ENCODE measurements at regions not wholly inside any gene's neighbourhood (a gene's known extent, or its start where the extent isn't known, plus 50 kb on each side); places are given as distances from the start of the nearest gene placed in this dataset.

DNA sequence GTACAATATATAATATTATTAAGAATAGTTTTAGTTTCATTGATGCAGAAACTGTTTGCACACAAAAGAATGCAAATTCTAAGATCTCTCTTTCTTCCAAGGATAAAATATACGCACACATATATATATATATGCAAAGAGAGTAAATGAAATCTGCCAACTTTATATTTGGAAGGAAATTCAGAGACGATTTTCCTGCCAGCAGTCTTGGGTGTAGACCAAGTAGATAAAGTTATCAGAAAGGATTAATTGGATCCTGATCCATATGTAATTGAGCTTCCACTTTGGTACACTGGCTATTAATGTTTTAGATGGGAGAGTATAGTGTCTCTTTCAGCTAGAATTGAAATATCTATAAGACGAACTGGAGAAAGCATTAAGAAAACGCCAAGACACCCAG is 295.4 kb upstream of the IL12A start:
- no peak for DNase-seq (ENCODE audit: low spot score)
- TF ChIP-seq POLR2AphosphoS5 (IDR thresholded peaks at IDR 0.05) (no peak), POLR2A (IDR thresholded peaks at IDR 0.05) (no peak)
- TF ChIP-seq, protein P1, sequence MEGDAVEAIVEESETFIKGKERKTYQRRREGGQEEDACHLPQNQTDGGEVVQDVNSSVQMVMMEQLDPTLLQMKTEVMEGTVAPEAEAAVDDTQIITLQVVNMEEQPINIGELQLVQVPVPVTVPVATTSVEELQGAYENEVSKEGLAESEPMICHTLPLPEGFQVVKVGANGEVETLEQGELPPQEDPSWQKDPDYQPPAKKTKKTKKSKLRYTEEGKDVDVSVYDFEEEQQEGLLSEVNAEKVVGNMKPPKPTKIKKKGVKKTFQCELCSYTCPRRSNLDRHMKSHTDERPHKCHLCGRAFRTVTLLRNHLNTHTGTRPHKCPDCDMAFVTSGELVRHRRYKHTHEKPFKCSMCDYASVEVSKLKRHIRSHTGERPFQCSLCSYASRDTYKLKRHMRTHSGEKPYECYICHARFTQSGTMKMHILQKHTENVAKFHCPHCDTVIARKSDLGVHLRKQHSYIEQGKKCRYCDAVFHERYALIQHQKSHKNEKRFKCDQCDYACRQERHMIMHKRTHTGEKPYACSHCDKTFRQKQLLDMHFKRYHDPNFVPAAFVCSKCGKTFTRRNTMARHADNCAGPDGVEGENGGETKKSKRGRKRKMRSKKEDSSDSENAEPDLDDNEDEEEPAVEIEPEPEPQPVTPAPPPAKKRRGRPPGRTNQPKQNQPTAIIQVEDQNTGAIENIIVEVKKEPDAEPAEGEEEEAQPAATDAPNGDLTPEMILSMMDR (IDR thresholded peaks at IDR 0.05): no peak
- Histone ChIP-seq H3K36me3 (no peaks in the 10 kb centered on the region), H3K9me3 (no peaks in the 10 kb centered on the region), H3K27me3 (replicated peaks; ENCODE audit: insufficient read depth) (no peaks in the 10 kb centered on the region), H3K27ac (no peak overlapping the region), H3K4me3 (no peak overlapping the region), H3K4me1 (replicated peaks) (no peaks in the 10 kb centered on the region)
- 76% methylated on average over 4 of the region's 4 CpGs for WGBS
- intact Hi-C loops (cut with DNase I): no loop called here

DNA sequence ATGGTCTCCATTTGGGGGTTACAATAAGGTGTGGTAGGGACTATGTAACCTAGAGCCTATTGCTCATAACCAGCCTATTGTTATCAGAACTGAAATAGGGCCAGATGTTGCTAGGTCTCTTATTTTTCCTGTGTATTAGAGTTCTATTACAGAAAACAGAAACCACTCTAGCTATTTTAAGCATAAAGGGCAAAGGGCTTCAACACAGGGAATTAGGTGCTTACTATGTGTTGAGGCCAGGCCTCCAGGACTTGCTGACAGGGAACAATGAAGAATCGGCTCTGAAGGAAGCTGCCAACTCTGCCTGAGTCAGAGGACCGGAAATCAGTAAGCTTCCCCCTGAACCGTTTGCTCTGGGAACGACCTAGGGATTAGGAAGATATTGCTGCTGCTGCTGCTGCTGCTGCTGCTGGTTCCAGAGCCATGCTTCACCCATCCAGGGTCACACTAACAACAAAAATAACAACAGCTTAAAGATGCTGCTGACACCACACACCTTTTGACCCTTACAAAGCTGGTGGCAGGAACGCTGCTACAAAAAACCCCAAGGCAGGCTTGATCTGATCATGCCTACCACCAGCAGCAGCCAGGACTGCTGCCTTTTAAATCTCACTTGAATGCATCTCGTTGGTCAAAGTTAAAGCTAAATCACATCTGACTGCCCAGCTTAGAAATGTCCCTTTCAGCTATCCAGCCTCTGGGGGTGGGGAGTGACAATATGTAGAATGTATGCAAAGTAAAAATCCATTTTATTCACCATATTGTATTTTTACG is 276.9 kb upstream of the IL12A start:
- WGBS: 58% methylated on average over 7 of the region's 7 CpGs
- H3K27ac ChIP-seq: no peak overlapping the region
- H3K36me3 ChIP-seq: no peaks in the 10 kb centered on the region
- H3K4me1 ChIP-seq (replicated peaks): no peaks in the 10 kb centered on the region
- H3K9me3 ChIP-seq: no peaks in the 10 kb centered on the region
- no peak for TF ChIP-seq POLR2A (IDR thresholded peaks at IDR 0.05)
- TF ChIP-seq POLR2AphosphoS5 (IDR thresholded peaks at IDR 0.05): no peak
- TF ChIP-seq, protein P1 (IDR thresholded peaks at IDR 0.05): no peak
- no peaks in the 10 kb centered on the region for H3K27me3 ChIP-seq (replicated peaks; ENCODE audit: insufficient read depth)
- DNase-seq (ENCODE audit: low spot score): no peak
- H3K4me3 ChIP-seq: no peak overlapping the region
- intact Hi-C loops (cut with DNase I): no loop called here

DNA sequence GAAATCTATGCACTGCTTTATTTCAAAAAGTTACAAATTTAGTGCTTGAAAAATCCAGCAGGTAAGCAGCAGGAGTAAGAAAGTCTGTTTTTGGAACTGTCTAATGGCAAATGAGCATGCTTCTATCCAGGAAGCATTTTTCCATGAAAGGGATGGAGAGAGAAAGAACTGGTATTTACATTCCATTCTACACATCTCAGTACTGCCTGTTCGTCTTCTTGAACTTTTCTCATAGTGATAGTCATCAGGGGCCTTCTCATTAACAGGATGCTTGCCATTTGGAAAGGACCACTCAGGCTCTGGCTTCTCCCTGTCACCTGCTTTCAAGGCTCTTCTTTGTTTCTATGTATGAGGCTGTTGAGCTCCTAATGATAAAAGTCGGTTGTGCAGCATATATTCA is 267.3 kb upstream of the IL12A start:
- intact Hi-C loops (cut with DNase I): no loop called here
- 58% methylated on average over 2 of the region's 2 CpGs for WGBS
- Histone ChIP-seq H3K27me3 (replicated peaks; ENCODE audit: insufficient read depth) (no peaks in the 10 kb centered on the region), H3K4me3 (no peak overlapping the region), H3K36me3 (no peaks in the 10 kb centered on the region), H3K4me1 (replicated peaks) (no peaks in the 10 kb centered on the region), H3K9me3 (no peaks in the 10 kb centered on the region), H3K27ac (no peak overlapping the region)
- TF ChIP-seq, protein P1 (IDR thresholded peaks at IDR 0.05): no peak
- TF ChIP-seq POLR2A (IDR thresholded peaks at IDR 0.05) (no peak), POLR2AphosphoS5 (IDR thresholded peaks at IDR 0.05) (no peak)
- DNase-seq (ENCODE audit: low spot score): no peak

DNA sequence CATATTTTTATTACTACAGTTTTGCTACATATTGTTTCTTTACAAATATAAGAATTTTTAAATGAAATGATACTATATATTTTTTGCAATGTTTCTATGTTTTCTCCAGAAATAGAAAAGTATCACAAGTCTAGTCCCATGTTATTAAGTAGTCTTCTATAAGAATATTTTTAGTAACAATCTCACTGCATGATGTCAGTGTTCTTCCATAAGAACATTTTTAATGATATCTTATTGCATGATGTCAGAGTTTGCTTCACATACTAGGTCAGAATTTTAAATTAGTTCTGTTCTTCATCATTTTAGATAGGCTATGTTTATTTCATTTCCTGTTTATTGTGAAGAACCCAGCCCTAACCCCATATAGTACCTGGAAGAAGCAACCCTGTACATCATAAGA is 265.3 kb upstream of the IL12A start:
- H3K27ac ChIP-seq: no peak overlapping the region
- no peaks in the 10 kb centered on the region for H3K4me1 ChIP-seq (replicated peaks)
- no peaks in the 10 kb centered on the region for H3K9me3 ChIP-seq
- no peak overlapping the region for H3K4me3 ChIP-seq
- no peaks in the 10 kb centered on the region for H3K36me3 ChIP-seq
- intact Hi-C loops (cut with DNase I): no loop called here
- no peaks in the 10 kb centered on the region for H3K27me3 ChIP-seq (replicated peaks; ENCODE audit: insufficient read depth)
- DNase-seq (ENCODE audit: low spot score): no peak
- TF ChIP-seq, protein P1 (IDR thresholded peaks at IDR 0.05): no peak
- TF ChIP-seq POLR2A (IDR thresholded peaks at IDR 0.05) (no peak), POLR2AphosphoS5 (IDR thresholded peaks at IDR 0.05) (no peak)

DNA sequence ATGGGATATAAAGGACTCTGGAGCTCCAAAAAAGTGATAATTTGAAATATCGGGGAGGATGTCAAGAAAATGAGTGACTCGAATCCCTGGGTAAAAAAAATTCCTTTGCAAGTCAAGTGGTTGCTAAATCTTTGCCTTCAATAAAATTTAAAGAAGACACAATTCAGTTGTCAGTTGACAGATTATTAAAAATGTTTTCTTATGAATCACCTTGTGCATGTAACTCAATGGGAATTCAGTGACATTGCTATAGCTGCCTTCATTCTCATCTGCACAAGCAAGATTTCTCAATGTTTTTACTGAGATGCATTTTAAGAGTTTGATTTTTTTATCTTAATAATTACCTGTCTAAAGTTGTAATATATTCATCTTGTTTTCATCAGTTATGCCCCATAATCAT is 264.0 kb upstream of the IL12A start:
- intact Hi-C loops (cut with DNase I): no loop called here
- WGBS: 90% methylated on average over 2 of the region's 2 CpGs
- TF ChIP-seq POLR2AphosphoS5 (IDR thresholded peaks at IDR 0.05) (no peak), POLR2A (IDR thresholded peaks at IDR 0.05) (no peak)
- TF ChIP-seq, protein P1 (IDR thresholded peaks at IDR 0.05): no peak
- no peak for DNase-seq (ENCODE audit: low spot score)
- H3K4me3 ChIP-seq: no peak overlapping the region
- no peaks in the 10 kb centered on the region for H3K4me1 ChIP-seq (replicated peaks)
- H3K27ac ChIP-seq: no peak overlapping the region
- H3K36me3 ChIP-seq: no peaks in the 10 kb centered on the region
- no peaks in the 10 kb centered on the region for H3K9me3 ChIP-seq
- H3K27me3 ChIP-seq (replicated peaks; ENCODE audit: insufficient read depth): no peaks in the 10 kb centered on the region
